ENCODE measurements at regions not wholly inside any gene's neighbourhood (a gene's known extent, or its start where the extent isn't known, plus 50 kb on each side); places are given as distances from the start of the nearest gene placed in this dataset.

GRCh38 chr2:12852135-12852534, 135.4 kb downstream of the TRIB2 start:
- H3K4me3 ChIP-seq (ENCODE audit: low read depth, low read length), result no peak overlapping the region
- DNase-seq (ENCODE audit: low read depth), result no peak
- no peak for TF ChIP-seq CTCF (IDR thresholded peaks at IDR 0.05; ENCODE audit: low read depth, low read length, missing control alignments)
- in situ Hi-C loops (cut with HindIII; ENCODE audit: low sequenced_read_pairs), result no loop called here

GRCh38 chr2:12854001-12854530, 137.3 kb downstream of the TRIB2 start:
- TF ChIP-seq CTCF (IDR thresholded peaks at IDR 0.05; ENCODE audit: low read depth, low read length, missing control alignments), result no peak
- H3K4me3 ChIP-seq (ENCODE audit: low read depth, low read length), result no peak overlapping the region
- in situ Hi-C loops (cut with HindIII; ENCODE audit: low sequenced_read_pairs), result no loop called here
- no peak for DNase-seq (ENCODE audit: low read depth)

- TF ChIP-seq CTCF (IDR thresholded peaks at IDR 0.05; ENCODE audit: low read depth, low read length, missing control alignments), result no peak
- in situ Hi-C loops (cut with HindIII; ENCODE audit: low sequenced_read_pairs), result loop anchor here (5.0 kb wide), 1 partner anchor 67 kb away; no protein-coding TSS in a partner anchor
- no peak overlapping the region for H3K4me3 ChIP-seq (ENCODE audit: low read depth, low read length)
- DNase-seq (ENCODE audit: low read depth), result no peak
Observed at GRCh38 chr2:12855508-12855907, 138.8 kb downstream of the TRIB2 start.

GRCh38 chr2:12856934-12857601, 140.3 kb downstream of the TRIB2 start:
- no peak for TF ChIP-seq CTCF (IDR thresholded peaks at IDR 0.05; ENCODE audit: low read depth, low read length, missing control alignments)
- in situ Hi-C loops (cut with HindIII; ENCODE audit: low sequenced_read_pairs), result loop anchor here (5.0 kb wide), 1 partner anchor 65 kb away; no protein-coding TSS in a partner anchor
- H3K4me3 ChIP-seq (ENCODE audit: low read depth, low read length), result no peak overlapping the region
- DNase-seq (ENCODE audit: low read depth), result peak; percentile 74

- no peak overlapping the region for H3K4me3 ChIP-seq (ENCODE audit: low read depth, low read length)
- in situ Hi-C loops (cut with HindIII; ENCODE audit: low sequenced_read_pairs), result loop anchor here (5.0 kb wide), 1 partner anchor 64 kb away; no protein-coding TSS in a partner anchor
- TF ChIP-seq CTCF (IDR thresholded peaks at IDR 0.05; ENCODE audit: low read depth, low read length, missing control alignments), result no peak
- DNase-seq (ENCODE audit: low read depth), result no peak
Observed at GRCh38 chr2:12857891-12858290, 141.2 kb downstream of the TRIB2 start.

GRCh38 chr2:12858786-12859185, 142.1 kb downstream of the TRIB2 start:
- TF ChIP-seq CTCF (IDR thresholded peaks at IDR 0.05; ENCODE audit: low read depth, low read length, missing control alignments), result no peak
- no peak for DNase-seq (ENCODE audit: low read depth)
- in situ Hi-C loops (cut with HindIII; ENCODE audit: low sequenced_read_pairs), result loop anchor here (5.0 kb wide), 1 partner anchor 64 kb away; no protein-coding TSS in a partner anchor
- no peak overlapping the region for H3K4me3 ChIP-seq (ENCODE audit: low read depth, low read length)

All from astrocyte of the cerebellum (primary cell).